GM12878 (cell line): ENCODE measurements at regions not wholly inside any gene's neighbourhood (a gene's known extent, or its start where the extent isn't known, plus 50 kb on each side); places are given as distances from the start of the nearest gene placed in this dataset.

Source experiments
- ATAC-seq: fragments of 200-7000 bp; cut with Tn5 transposase; 3 replicates; pipeline ENCODE4 v1.9.1; 2020; ENCODE audit warnings: mild to moderate bottlenecking, moderate library complexity
- BruUV-seq: library from RNA; stranded (reverse); fragments of 400-500 nt; replicated peaks from 2 replicates; lab custom pipeline; 2021; lab: Mats Ljungman, UMichigan
- CTCF ChIA-PET: fragments of 300-600 bp; sonication (Branson Sonifier 250); formaldehyde crosslinking; extraction: SDS; loops from one replicate; lab custom pipeline; 2021; ENCODE audit warnings: inconsistent platforms; lab: Yijun Ruan, JAX
- POLR2A ChIA-PET: fragments of 350-600 bp; formaldehyde crosslinking; extraction: SDS; loops from one replicate; lab custom pipeline; 2021; ENCODE audit warnings: inconsistent platforms; lab: Charles Lee
- RAD21 ChIA-PET: fragments of 300-600 bp; sonication (Branson Sonifier 250); formaldehyde crosslinking; loops from one replicate; lab custom pipeline; 2023; ENCODE audit warnings: antibody characterized with exemption; ENCODE audit not compliant: unreplicated experiment; lab: Charles Lee
- SMC1A ChIA-PET: fragments of 300-600 bp; sonication (Branson Sonifier 250); formaldehyde crosslinking; loops from one replicate; lab custom pipeline; 2023; ENCODE audit not compliant: unreplicated experiment, uncharacterized antibody; lab: Charles Lee
- DNase-seq: peaks from one replicate; pipeline ENCODE4 v3.0.0-alpha.2; 2011; ENCODE audit warnings: low read depth, low spot score
- FAIRE-seq: peaks from 3 replicates; lab custom pipeline; 2011; peaks lifted over from hg19 to GRCh38; lab: Jason Lieb, UNC
- H2AFZ ChIP-seq: 2 replicates; pipeline ENCODE4 v1.6.0; 2011; ENCODE audit warnings: low read depth, low read length, control low read depth; ENCODE audit not compliant: control insufficient read depth
- H3K27ac ChIP-seq: 2 replicates; pipeline ENCODE4 v1.5.1; 2011; ENCODE audit warnings: control low read depth; ENCODE audit not compliant: control insufficient read depth, insufficient read depth
- H3K27me3 ChIP-seq, 2 experiments: replicated peaks in 1 of 2; 2 replicates each; pipeline versions ENCODE4 v1.6.0 to v1.6.1; 2011; ENCODE audit warnings: low read length in 1 of 2; ENCODE audit not compliant: control insufficient read depth in 2 of 2, insufficient read depth in 2 of 2
- H3K36me3 ChIP-seq, 2 experiments: 2 replicates each; pipeline ENCODE4 v1.5.1; 2011; ENCODE audit warnings: low read length in 1 of 2; ENCODE audit not compliant: control insufficient read depth in 2 of 2, insufficient read depth in 2 of 2
- H3K4me1 ChIP-seq: 2 replicates; pipeline ENCODE4 v1.6.1; 2011; ENCODE audit warnings: mild to moderate bottlenecking, low read length, moderate library complexity, mixed read lengths; ENCODE audit not compliant: control insufficient read depth, insufficient read depth
- H3K4me2 ChIP-seq: 2 replicates; pipeline ENCODE4 v1.6.0; 2011; ENCODE audit warnings: control low read depth; ENCODE audit not compliant: control insufficient read depth, insufficient read depth
- H3K4me3 ChIP-seq: fragments of 200-600 bp; sonication (generic); 2 replicates; pipeline ENCODE4 v1.5.1; 2016
- H3K79me2 ChIP-seq: 2 replicates; pipeline ENCODE4 v1.6.0; 2011; ENCODE audit warnings: low read length; ENCODE audit not compliant: control insufficient read depth, insufficient read depth
- H3K9ac ChIP-seq: 2 replicates; pipeline ENCODE4 v1.8.0; 2011; ENCODE audit warnings: low read length, control low read depth, mixed read lengths; ENCODE audit not compliant: control insufficient read depth, insufficient read depth
- H3K9me3 ChIP-seq: replicated peaks from 3 replicates; pipeline ENCODE4 v1.5.1; 2011; ENCODE audit warnings: mild to moderate bottlenecking, low read length; ENCODE audit not compliant: control insufficient read depth, insufficient read depth
- H4K20me1 ChIP-seq: 2 replicates; pipeline ENCODE4 v1.6.0; 2011; ENCODE audit not compliant: control insufficient read depth, insufficient read depth
- CHD4 ChIP-seq: fragments of 200-600 bp; sonication (generic); IDR thresholded peaks from 2 replicates; pipeline ENCODE4 v1.6.1; 2016; ENCODE audit warnings: mild to moderate bottlenecking
- CREB1 ChIP-seq: IDR thresholded peaks from 2 replicates; pipeline ENCODE4 v1.6.1; 2012; ENCODE audit warnings: low read depth, mild to moderate bottlenecking, inconsistent platforms
- PRDM15 ChIP-seq: fragments of 450-650 bp; formaldehyde crosslinking; IDR thresholded peaks from 2 replicates; pipeline ENCODE4 v1.4.0; 2020; ENCODE audit warnings: mild to moderate bottlenecking, moderate library complexity
- ZNF24 ChIP-seq: fragments of 450-650 bp; IDR thresholded peaks from 2 replicates; pipeline ENCODE4 v1.6.1; 2017; ENCODE audit warnings: antibody characterized with exemption, mild to moderate bottlenecking
- WGBS: methylation state at CpG from one replicate; pipeline ENCODE4 v1.1.6; 2016; ENCODE audit warnings: low lambda C conversion rate; ENCODE audit not compliant: insufficient replicate concordance, insufficient coverage; ENCODE audit errors: missing lambda C conversion rate; 5-methylcytosine and 5-hydroxymethylcytosine counted together
- in situ Hi-C: fragments of 300-500 bp; cut with MboI; formaldehyde crosslinking; loops from 9 replicates; pipeline ENCODE4 v1.14.3; 2018; ENCODE audit warnings: mixed read lengths
- intact Hi-C: fragments of 100-400 bp; cut with micrococcal nuclease; formaldehyde crosslinking; loops from one replicate; pipeline ENCODE4 v1.14.2; 2022; ENCODE audit not compliant: unreplicated experiment
- TF ChIP-seq, protein P1 (sequence below): fragments of 450-650 bp; IDR thresholded peaks from 2 replicates; pipeline ENCODE4 v1.6.1; 2014; ENCODE audit warnings: mild to moderate bottlenecking

DNA sequence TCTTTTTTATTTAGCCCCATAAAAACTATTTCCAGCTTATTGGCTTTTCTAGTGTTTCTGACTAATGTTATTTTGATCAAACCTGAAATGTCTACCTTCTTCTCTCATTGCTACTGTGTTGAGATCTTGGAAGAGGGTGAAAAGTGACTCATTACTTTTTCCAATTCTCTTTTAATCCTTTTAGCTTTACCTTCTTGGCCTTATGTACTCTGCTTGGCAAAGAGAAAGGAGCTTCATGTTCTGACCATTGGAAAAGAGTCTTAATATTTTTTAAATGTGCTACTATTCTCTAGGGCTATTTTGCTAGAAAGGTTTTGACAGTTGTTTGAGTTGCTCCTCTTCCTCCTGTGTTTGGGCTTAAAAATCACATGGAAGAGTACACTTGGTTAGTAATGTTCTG lies 97.8 kb upstream of the CHODL start (continued):
- no peak for TF ChIP-seq PRDM15 (CRISPR knock-in tag)
- TF ChIP-seq, protein P1, sequence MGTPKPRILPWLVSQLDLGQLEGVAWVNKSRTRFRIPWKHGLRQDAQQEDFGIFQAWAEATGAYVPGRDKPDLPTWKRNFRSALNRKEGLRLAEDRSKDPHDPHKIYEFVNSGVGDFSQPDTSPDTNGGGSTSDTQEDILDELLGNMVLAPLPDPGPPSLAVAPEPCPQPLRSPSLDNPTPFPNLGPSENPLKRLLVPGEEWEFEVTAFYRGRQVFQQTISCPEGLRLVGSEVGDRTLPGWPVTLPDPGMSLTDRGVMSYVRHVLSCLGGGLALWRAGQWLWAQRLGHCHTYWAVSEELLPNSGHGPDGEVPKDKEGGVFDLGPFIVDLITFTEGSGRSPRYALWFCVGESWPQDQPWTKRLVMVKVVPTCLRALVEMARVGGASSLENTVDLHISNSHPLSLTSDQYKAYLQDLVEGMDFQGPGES, result no peak

- TF ChIP-seq CHD4, result no peak
- TF ChIP-seq ZNF24, result no peak
- no peak for TF ChIP-seq CREB1
- no peaks in the 10 kb centered on the region for H3K79me2 ChIP-seq
- ChIA-PET POLR2A (no interaction called here), CTCF (no interaction called here), RAD21 (no interaction called here), SMC1A (no interaction called here)
- no peak overlapping the region for H2AFZ ChIP-seq
- H3K27ac ChIP-seq, result no peak overlapping the region
- H4K20me1 ChIP-seq, result no peaks in the 10 kb centered on the region
- H3K9ac ChIP-seq, result no peak overlapping the region
- in situ Hi-C loops (no loop called here), intact Hi-C loops (no loop called here)
- FAIRE-seq (no peak), DNase-seq (no peak), ATAC-seq (no peak)
- no peak overlapping the region for H3K4me3 ChIP-seq
- H3K27me3 ChIP-seq, result no peaks in the 10 kb centered on the region
- no peaks in the 10 kb centered on the region for H3K36me3 ChIP-seq
- no peaks in the 10 kb centered on the region for H3K9me3 ChIP-seq
- H3K4me1 ChIP-seq, result no peaks in the 10 kb centered on the region
- H3K4me2 ChIP-seq, result no peak overlapping the region
- no TSS peak for BruUV-seq
- WGBS, result 35% methylated on average over 3 of the region's 3 CpGs
These were observed 100.3 kb upstream of the CHODL start for GRCh38 chr21:18144339-18144738.
